NCI-H2029 (cell line): ENCODE measurements at regions not wholly inside any gene's neighbourhood (a gene's known extent, or its start where the extent isn't known, plus 50 kb on each side); places are given as distances from the start of the nearest gene placed in this dataset.
A peak's percentile ranks its signal among the peaks of the same experiment; 100 is the strongest.
"Not testable (repeated sequence)": the region's sequence is repeated elsewhere in the genome, so short reads cannot be mapped to it uniquely, and the experiment has no call there.

Source experiments
- DNase-seq: peaks from one replicate; lab custom pipeline; 2025; lab: John Stamatoyannopoulos, UW

GRCh38 chr9:27818348-27818747 lies 245.1 kb upstream of the C9orf72 start:
- DNase-seq, result no peak

GRCh38 chr9:27828908-27829307 lies 255.6 kb upstream of the C9orf72 start:
- no peak for DNase-seq

GRCh38 chr9:27829621-27830020 lies 256.3 kb upstream of the C9orf72 start:
- no peak for DNase-seq

- not testable (repeated sequence) for DNase-seq
Measured at GRCh38 chr9:27832108-27832507, 258.8 kb upstream of the C9orf72 start.

- DNase-seq, result no peak
Measured at GRCh38 chr9:27835286-27835685, 262.0 kb upstream of the C9orf72 start.

GRCh38 chr9:27835746-27836145 lies 262.5 kb upstream of the C9orf72 start:
- no peak for DNase-seq

- DNase-seq, result no peak
Measured at GRCh38 chr9:27836661-27837401, 263.6 kb upstream of the C9orf72 start.

- DNase-seq, result no peak
Measured at GRCh38 chr9:27838876-27839275, 265.6 kb upstream of the C9orf72 start.

GRCh38 chr9:27839767-27840166 lies 266.5 kb upstream of the C9orf72 start:
- not testable (repeated sequence) for DNase-seq

- no peak for DNase-seq
Measured at GRCh38 chr9:27844797-27845196, 271.5 kb upstream of the C9orf72 start.

- DNase-seq, result no peak
Measured at GRCh38 chr9:27847380-27847779, 274.1 kb upstream of the C9orf72 start.

- no peak for DNase-seq
Measured at GRCh38 chr9:27847818-27848217, 274.5 kb upstream of the C9orf72 start.

- no peak for DNase-seq
Measured at GRCh38 chr9:27848315-27848714, 275.0 kb upstream of the C9orf72 start.

- no peak for DNase-seq
Measured at GRCh38 chr9:27851858-27852257, 278.6 kb upstream of the C9orf72 start.

- DNase-seq, result no peak
Measured at GRCh38 chr9:27853529-27853928, 280.2 kb upstream of the C9orf72 start.

GRCh38 chr9:27856054-27856453 lies 282.8 kb upstream of the C9orf72 start:
- no peak for DNase-seq

- no peak for DNase-seq
Measured at GRCh38 chr9:27856748-27857147, 283.5 kb upstream of the C9orf72 start.

- no peak for DNase-seq
Measured at GRCh38 chr9:27861887-27862286, 288.6 kb upstream of the C9orf72 start.

GRCh38 chr9:27864644-27865438 lies 291.6 kb upstream of the C9orf72 start:
- peak; percentile 5 for DNase-seq

GRCh38 chr9:27866741-27867140 lies 293.5 kb upstream of the C9orf72 start:
- no peak for DNase-seq

- no peak for DNase-seq
Measured at GRCh38 chr9:27870404-27870803, 297.1 kb upstream of the C9orf72 start.

- no peak for DNase-seq
Measured at GRCh38 chr9:27880156-27880555, 306.9 kb upstream of the C9orf72 start.

- no peak for DNase-seq
Measured at GRCh38 chr9:27880635-27881034, 307.4 kb upstream of the C9orf72 start.
